PC-9 (cell line): ENCODE measurements at regions not wholly inside any gene's neighbourhood (a gene's known extent, or its start where the extent isn't known, plus 50 kb on each side); places are given as distances from the start of the nearest gene placed in this dataset.
A peak's percentile ranks its signal among the peaks of the same experiment; 100 is the strongest.

ENCODE experiments used
- BruUV-seq: library from RNA; stranded (reverse); fragments of 400-500 nt; replicated peaks from 2 replicates; lab custom pipeline; 2021; lab: Mats Ljungman, UMichigan
- CTCF ChIA-PET: fragments of 300-600 bp; sonication (Branson Sonifier 250); formaldehyde crosslinking; loops from one replicate; lab custom pipeline; 2022; ENCODE audit warnings: antibody characterized with exemption; lab: Charles Lee
- POLR2A ChIA-PET: fragments of 300-600 bp; sonication (Branson Sonifier 250); formaldehyde crosslinking; loops from one replicate; lab custom pipeline; 2022; ENCODE audit warnings: antibody characterized with exemption; ENCODE audit not compliant: unreplicated experiment; lab: Charles Lee
- DNase-seq, 2 experiments: peaks; one replicate each; pipeline versions ENCODE4 v3.0.0 to v3.0.0-alpha.2; 2015 to 2022; ENCODE audit warnings: mixed read lengths in 1 of 2
- H2AFZ ChIP-seq: fragments of 200-600 bp; sonication (generic); 2 replicates; pipeline ENCODE4 v1.8.1; 2017; ENCODE audit warnings: antibody characterized with exemption
- H3F3A ChIP-seq: fragments of 200-600 bp; sonication (generic); 2 replicates; pipeline ENCODE4 v1.8.1; 2017; ENCODE audit warnings: antibody characterized with exemption, mild to moderate bottlenecking, low read depth; ENCODE audit not compliant: insufficient read depth
- H3K27ac ChIP-seq: fragments of 200-600 bp; sonication (generic); 2 replicates; pipeline ENCODE4 v1.6.1; 2016; ENCODE audit warnings: mixed run types
- H3K27me3 ChIP-seq: fragments of 200-600 bp; sonication (generic); 2 replicates; pipeline ENCODE4 v1.6.1; 2016; ENCODE audit warnings: low read depth, mixed run types; ENCODE audit not compliant: insufficient read depth
- H3K36me3 ChIP-seq: fragments of 200-600 bp; sonication (generic); 2 replicates; pipeline ENCODE4 v1.6.1; 2016; ENCODE audit warnings: low read depth, mixed run types
- H3K4me1 ChIP-seq: fragments of 200-600 bp; sonication (generic); replicated peaks from 2 replicates; pipeline ENCODE4 v1.6.1; 2016; ENCODE audit warnings: mixed run types; ENCODE audit not compliant: insufficient read depth
- H3K4me2 ChIP-seq: fragments of 200-600 bp; sonication (generic); 2 replicates; pipeline ENCODE4 v1.6.1; 2017; ENCODE audit warnings: mixed run types
- H3K4me3 ChIP-seq: fragments of 200-600 bp; sonication (generic); 2 replicates; pipeline ENCODE4 v1.6.1; 2016; ENCODE audit warnings: mixed run types
- H3K79me2 ChIP-seq: fragments of 200-600 bp; sonication (generic); 2 replicates; pipeline ENCODE4 v1.6.1; 2017; ENCODE audit warnings: low read depth, mixed run types
- H3K9me2 ChIP-seq: fragments of 200-600 bp; sonication (generic); 2 replicates; pipeline ENCODE4 v1.8.1; 2017; ENCODE audit warnings: mild to moderate bottlenecking; ENCODE audit not compliant: insufficient read depth
- H3K9me3 ChIP-seq: fragments of 200-600 bp; sonication (generic); 2 replicates; pipeline ENCODE4 v1.8.1; 2016; ENCODE audit warnings: low read depth; ENCODE audit not compliant: insufficient read depth
- H4K20me1 ChIP-seq: fragments of 200-600 bp; sonication (generic); 2 replicates; pipeline ENCODE4 v1.8.1; 2017; ENCODE audit not compliant: insufficient read depth
- EZH2 ChIP-seq: fragments of 200-600 bp; sonication (generic); IDR thresholded peaks from 2 replicates; pipeline ENCODE4 v1.8.0; 2017; ENCODE audit warnings: antibody characterized with exemption, low read depth
- intact Hi-C: fragments of 100-400 bp; cut with micrococcal nuclease; formaldehyde crosslinking; loops from one replicate; pipeline ENCODE4 v1.10.0; 2022; ENCODE audit not compliant: unreplicated experiment
- TF ChIP-seq, protein P1 (sequence below): fragments of 200-600 bp; sonication (generic); conservative IDR thresholded peaks from 2 replicates; pipeline ENCODE4 v1.6.1; 2017; ENCODE audit warnings: mixed run types, antibody characterized with exemption, mild to moderate bottlenecking, moderate library complexity

DNA sequence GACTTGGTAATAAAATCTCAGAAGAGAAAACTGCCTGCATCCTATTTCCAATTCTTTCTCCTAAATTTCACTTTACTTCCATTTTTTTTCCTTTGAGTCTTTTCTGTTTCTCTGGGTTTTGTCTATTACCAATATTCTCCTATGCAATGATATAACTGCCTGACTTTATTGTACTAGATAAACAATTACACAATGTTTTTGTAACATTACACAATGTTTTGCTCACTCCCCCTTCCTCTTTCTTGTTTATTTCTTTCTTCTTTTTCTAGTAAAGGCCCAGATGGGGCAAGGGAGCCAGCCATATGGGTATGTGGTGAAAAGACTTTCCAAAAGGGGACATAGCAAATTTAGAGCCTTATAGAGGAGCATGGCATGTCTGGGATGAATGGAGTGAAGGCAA lies 278.7 kb upstream of the PHYHIPL start:
- CTCF ChIA-PET: no interaction called here
- Histone ChIP-seq H3K4me2 (no peak overlapping the region), H3K9me3 (no peaks in the 10 kb centered on the region), H3K4me3 (no peak overlapping the region), H3K27ac (no peak overlapping the region), H2AFZ (no peak overlapping the region), H4K20me1 (no peaks in the 10 kb centered on the region), H3K79me2 (no peaks in the 10 kb centered on the region), H3K4me1 (no peaks in the 10 kb centered on the region), H3F3A (no peaks in the 10 kb centered on the region), H3K36me3 (no peaks in the 10 kb centered on the region), H3K9me2 (no peaks in the 10 kb centered on the region), H3K27me3 (no peaks in the 10 kb centered on the region)
- TF ChIP-seq, protein P1, sequence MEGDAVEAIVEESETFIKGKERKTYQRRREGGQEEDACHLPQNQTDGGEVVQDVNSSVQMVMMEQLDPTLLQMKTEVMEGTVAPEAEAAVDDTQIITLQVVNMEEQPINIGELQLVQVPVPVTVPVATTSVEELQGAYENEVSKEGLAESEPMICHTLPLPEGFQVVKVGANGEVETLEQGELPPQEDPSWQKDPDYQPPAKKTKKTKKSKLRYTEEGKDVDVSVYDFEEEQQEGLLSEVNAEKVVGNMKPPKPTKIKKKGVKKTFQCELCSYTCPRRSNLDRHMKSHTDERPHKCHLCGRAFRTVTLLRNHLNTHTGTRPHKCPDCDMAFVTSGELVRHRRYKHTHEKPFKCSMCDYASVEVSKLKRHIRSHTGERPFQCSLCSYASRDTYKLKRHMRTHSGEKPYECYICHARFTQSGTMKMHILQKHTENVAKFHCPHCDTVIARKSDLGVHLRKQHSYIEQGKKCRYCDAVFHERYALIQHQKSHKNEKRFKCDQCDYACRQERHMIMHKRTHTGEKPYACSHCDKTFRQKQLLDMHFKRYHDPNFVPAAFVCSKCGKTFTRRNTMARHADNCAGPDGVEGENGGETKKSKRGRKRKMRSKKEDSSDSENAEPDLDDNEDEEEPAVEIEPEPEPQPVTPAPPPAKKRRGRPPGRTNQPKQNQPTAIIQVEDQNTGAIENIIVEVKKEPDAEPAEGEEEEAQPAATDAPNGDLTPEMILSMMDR: no peak
- no peak for TF ChIP-seq EZH2
- POLR2A ChIA-PET: no interaction called here
- intact Hi-C loops: no loop called here
- BruUV-seq: no TSS peak
- no peak for DNase-seq

DNA sequence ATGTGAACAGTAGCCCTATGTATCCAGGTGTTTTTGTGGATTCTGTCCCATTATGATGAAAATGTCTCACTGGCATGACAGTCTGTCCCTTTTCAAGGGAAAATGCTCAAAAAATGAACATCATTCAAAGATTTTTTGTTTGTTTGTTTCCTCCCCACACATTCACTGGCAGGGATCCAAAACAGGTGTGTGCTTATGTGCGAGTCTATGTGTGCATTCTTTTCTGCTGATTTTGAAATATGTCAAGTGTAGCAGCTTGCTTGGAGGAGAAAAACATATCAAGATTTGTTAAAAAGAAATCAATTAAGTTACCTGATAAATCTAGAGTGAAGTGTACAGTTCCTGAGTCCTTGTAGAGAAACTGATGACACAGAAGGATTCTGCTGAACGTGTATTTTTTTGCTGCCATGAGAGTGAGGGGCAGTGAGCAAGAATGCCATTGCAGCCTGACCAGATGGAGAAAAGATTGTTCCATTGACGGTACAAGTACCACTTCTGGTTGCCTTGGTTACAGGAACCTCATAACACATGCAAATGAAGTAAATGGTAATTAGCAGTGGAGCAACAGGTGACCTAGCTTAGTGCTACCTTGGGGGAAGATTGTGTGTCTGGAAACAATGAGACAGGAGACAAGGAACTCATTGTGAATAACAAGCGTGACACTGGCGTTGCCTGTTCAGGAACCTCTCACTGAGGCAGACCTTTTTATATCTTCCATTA lies 277.4 kb upstream of the PHYHIPL start:
- Histone ChIP-seq H3K27ac (no peak overlapping the region), H3K36me3 (no peaks in the 10 kb centered on the region), H3K4me3 (no peak overlapping the region), H4K20me1 (no peaks in the 10 kb centered on the region), H3F3A (no peaks in the 10 kb centered on the region), H2AFZ (no peak overlapping the region), H3K27me3 (no peaks in the 10 kb centered on the region), H3K4me1 (no peaks in the 10 kb centered on the region), H3K9me3 (no peaks in the 10 kb centered on the region), H3K79me2 (no peaks in the 10 kb centered on the region), H3K4me2 (no peak overlapping the region), H3K9me2 (no peaks in the 10 kb centered on the region)
- CTCF ChIA-PET: no interaction called here
- TF ChIP-seq, protein P1: no peak
- no peak for TF ChIP-seq EZH2
- peak in 1 of 2 experiments; percentile 34 for DNase-seq
- POLR2A ChIA-PET: no interaction called here
- no TSS peak for BruUV-seq
- intact Hi-C loops: no loop called here

DNA sequence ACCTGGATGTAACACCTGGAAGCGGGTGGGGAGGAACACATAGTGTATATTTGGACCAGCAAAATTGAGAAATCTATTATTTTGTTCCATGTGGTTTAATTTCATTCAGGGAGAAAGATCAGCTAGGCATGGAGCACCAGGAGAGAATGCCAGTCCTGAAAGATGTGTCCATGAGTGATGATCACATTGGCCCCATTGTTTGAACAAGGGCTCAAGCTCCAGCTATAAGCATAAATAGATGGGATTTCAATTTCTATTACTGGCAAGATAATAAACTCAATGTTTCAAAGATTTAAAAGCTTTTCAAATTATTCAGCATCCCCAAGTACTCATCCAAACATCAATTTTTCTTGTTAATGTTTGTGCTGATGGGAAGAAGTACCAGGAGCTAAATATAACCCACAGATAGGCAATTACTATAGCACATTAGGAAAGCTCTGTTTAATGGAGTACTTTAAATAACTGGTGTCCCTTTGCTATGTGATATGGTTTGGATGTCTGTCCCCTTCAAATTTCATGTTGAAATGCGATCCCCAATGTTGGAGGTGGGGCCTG lies 275.3 kb upstream of the PHYHIPL start:
- no peaks in the 10 kb centered on the region for H3F3A ChIP-seq
- ChIA-PET POLR2A (no interaction called here), CTCF (no interaction called here)
- no peaks in the 10 kb centered on the region for H3K9me2 ChIP-seq
- no peak overlapping the region for H3K27ac ChIP-seq
- no peak overlapping the region for H2AFZ ChIP-seq
- H3K4me1 ChIP-seq: no peaks in the 10 kb centered on the region
- no TSS peak for BruUV-seq
- intact Hi-C loops: no loop called here
- no peaks in the 10 kb centered on the region for H3K9me3 ChIP-seq
- no peaks in the 10 kb centered on the region for H4K20me1 ChIP-seq
- H3K36me3 ChIP-seq: no peaks in the 10 kb centered on the region
- H3K79me2 ChIP-seq: no peaks in the 10 kb centered on the region
- H3K27me3 ChIP-seq: no peaks in the 10 kb centered on the region
- H3K4me2 ChIP-seq: no peak overlapping the region
- TF ChIP-seq, protein P1: no peak
- TF ChIP-seq EZH2: no peak
- DNase-seq: peak in 1 of 2 experiments; percentile 5
- H3K4me3 ChIP-seq: no peak overlapping the region
